8988T (cell line): ENCODE measurements at regions not wholly inside any gene's neighbourhood (a gene's known extent, or its start where the extent isn't known, plus 50 kb on each side); places are given as distances from the start of the nearest gene placed in this dataset.

Source experiments
- DNase-seq: peaks from one replicate; pipeline ENCODE4 v3.0.0; 2011

DNA sequence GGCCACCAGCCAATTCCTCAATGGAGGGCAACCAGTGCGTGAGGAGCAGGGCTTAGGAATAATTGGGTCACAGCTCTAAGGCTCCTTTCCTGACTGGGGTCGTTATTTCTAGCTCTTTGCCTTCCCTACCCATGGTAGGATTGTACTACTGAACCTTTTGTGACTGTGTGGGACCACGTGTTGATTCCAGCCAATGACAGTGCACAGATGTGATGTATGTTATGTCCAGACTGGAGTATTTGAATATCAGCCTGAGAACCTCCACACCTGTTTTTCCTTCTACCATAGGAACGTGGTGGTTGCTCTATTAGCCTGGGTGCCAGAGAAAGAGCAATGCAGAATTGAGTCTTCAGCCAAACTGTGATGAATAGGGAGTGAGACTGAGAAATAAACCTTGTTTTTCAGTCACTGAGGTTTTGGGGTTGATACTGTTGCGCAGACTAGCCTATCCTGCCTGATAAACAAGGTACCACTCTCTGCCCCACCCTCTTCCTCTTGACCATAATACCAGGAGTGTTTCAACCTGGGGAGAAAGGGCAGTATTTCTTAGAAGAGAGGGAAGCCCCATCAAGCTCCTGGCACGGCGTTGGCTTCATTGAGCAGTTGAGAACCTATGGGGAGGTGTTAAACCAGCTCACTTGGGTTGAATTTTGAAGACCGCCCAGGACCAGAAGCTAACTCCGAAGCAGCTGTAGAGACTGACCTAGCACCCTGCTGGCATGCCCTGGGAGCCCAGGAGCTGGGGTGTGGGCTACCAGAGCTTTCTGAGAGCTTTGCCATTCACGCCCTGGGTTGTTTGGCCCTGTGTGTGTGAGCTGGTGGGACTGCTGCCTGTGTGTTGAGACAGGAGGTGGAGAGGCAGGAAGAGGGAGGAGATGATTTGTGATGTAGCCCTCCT, 105.5 kb upstream of the BACH2 start:
- no peak for DNase-seq

DNA sequence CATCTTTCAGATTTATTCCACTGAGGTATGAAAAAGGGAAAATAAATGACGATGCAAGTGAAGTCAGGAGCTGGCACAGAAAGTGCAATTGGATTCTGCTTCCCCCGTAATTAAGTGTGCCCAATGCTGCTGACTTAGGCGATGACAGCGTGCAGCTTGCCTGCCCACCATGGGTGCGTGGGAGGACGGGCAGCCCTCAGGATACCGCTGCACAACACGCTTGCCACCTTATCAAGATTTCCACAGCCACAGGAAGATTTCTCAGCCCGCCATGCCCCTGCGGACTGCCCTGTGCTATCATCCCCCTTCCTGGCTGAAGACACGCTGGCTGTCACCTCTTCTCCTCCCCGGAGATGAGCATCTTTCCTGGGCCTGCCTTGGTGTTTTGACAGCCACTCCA, 103.3 kb upstream of the BACH2 start:
- no peak for DNase-seq

GRCh38 chr6:90397929-90398674, 101.5 kb upstream of the BACH2 start:
- DNase-seq: no peak

- no peak for DNase-seq
Observed at GRCh38 chr6:90397047-90397446, 100.4 kb upstream of the BACH2 start.

- DNase-seq: peak; percentile 34
Observed at GRCh38 chr6:90393232-90393884, 96.7 kb upstream of the BACH2 start.

DNA sequence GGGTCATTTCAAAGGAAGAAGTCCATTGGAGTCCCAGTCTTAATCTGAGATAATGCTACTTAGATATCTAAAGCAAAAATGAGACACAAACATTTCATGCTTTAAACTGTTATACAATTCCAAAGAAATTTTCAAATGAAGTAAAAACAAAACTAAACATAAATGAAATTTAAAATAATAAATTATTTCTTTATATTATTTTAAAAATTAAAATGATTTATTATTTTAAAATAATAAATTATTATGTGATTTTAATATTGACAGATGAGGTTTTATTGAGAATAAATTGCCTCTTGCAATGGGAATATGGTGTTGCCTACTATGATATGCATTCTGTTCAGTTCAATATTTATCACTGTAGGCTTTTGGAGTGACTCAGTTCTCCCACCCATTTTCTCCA, 93.7 kb upstream of the BACH2 start:
- DNase-seq: no peak

DNA sequence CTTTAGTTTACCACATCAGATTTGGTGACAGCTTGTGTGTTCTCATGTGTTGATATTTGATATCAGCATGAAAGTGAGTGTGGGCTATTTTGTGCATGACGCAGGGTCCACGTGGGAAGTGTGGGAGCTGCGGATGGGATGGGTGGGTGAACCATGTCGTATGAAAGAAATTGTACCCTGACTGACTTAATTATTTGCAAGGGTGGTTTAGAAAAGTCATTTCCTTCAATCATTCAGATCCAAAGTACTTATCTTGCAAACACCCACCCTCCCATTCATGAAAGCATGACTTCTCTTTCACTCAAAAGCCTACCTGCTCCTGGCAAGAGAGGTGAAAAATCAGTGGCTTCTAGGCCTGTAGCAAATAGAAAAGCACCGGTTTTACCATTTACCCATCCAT, 91.8 kb upstream of the BACH2 start:
- DNase-seq: no peak

DNA sequence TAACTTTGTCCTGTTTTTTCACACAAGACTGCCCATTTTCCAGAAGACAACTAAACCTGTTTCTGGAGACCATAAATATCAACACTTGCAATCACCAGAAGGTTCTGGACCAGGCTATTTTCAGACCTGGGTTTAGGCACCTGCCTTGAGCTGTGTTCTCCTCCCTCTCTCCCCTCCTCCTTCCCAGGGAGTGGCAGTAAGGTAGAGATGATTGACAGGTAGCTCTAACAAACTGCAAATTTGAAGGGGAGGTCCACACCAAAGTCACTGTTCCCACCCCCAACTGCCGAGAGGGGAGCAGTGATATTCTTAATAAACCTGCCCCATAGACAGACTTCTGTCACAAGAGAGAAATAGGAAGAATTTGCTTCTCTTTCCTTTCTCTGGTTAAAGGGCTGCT, 91.2 kb upstream of the BACH2 start:
- no peak for DNase-seq

- no peak for DNase-seq
Observed at GRCh38 chr6:90387383-90387775, 90.7 kb upstream of the BACH2 start.

- no peak for DNase-seq
Observed at GRCh38 chr6:90386399-90387382, 90.0 kb upstream of the BACH2 start.

GRCh38 chr6:90385759-90386313, 89.2 kb upstream of the BACH2 start:
- no peak for DNase-seq

DNA sequence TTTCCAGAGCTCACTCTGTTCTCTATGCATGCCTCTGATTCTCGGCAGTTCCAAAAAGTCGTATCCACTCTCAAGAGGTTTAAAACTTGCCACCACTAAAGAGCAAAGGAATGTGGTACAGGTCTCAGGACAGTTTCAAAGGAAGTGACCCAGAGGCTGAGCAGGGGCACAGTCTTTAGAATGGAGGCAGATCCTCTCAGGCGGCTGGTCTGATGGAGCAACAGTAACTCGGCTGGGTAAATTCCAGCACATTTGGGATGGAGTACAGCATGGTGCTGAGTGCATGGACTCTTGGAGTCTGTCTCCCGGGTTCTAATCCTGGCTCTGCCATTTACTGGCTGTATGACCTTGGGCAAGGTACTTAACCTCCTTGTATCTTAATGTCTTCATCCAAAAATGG, 88.1 kb upstream of the BACH2 start:
- DNase-seq: no peak

GRCh38 chr6:90383196-90383822, 86.7 kb upstream of the BACH2 start:
- no peak for DNase-seq

DNA sequence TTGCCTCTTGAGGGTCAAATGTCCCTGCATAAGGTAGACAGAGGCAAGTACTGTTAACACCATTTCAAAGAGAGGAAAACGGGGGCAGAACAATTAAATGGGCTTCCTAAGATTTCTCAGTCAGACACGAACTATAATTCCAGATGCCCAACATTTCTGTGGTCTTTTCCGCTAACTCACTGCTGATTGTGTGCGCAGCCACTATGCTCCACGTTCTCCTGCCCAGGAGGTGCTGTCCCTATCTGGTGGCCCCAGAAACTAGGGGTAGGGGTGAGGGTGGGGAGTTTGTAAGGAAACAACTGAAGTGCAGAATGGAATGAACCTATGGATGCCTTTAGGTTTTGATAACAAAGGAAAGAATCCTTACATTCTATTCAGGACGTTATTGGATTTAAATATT, 86.1 kb upstream of the BACH2 start:
- no peak for DNase-seq

DNA sequence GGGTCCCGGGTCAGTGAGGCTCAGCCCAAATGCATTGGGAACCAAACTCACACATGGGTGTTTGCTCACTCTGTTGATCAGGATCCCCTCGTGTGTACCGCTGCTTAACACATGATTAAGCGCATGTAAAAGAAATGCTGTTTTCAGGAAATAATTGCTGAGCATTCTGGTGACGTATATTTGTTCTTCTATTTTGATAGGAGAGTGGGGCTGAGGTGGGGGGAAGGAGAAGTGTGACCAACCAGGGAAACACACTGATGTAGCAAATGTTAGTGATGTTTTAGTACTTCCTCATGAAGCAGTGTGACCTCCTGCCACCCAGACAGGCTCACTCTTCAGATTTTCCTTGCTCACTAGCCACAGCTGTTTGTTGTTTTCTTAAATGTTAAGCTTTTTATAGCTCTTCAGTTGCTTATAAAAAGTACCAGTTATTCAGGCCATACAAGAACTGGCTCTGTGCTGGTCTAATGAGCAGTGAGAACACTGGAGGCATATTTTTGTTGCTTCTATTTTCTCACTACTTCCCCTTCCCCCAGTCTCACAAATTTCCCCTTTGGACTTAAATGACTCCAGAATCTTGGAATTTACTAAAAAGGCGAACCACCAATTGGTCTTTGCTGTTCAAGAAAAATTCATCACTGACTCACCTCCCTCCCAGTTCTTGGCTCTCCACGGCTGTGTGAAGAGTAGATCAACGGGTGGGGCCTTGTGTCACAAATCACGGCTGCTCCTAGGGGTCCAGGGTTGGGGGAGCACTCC, 79.2 kb upstream of the BACH2 start:
- no peak for DNase-seq

DNA sequence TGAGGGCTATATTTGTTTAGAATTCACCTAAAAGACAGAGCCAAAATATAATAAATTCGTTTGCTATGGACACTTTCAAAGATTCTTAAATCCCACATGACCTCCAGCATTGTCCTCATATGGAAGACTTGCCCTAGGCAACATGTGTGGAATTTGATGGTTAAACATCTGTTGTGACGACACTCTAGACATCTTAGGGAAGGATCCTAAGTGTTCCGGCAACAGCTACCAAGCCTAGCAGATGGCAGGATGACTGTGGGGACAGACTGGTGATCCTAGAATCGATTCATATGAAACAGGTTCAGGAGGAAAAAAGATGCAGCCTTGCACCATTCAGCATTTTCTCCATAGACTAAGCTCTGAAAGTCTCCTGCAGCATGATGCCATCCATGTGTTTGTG, 77.6 kb upstream of the BACH2 start:
- no peak for DNase-seq

GRCh38 chr6:90372885-90373284, 76.2 kb upstream of the BACH2 start:
- DNase-seq: no peak

DNA sequence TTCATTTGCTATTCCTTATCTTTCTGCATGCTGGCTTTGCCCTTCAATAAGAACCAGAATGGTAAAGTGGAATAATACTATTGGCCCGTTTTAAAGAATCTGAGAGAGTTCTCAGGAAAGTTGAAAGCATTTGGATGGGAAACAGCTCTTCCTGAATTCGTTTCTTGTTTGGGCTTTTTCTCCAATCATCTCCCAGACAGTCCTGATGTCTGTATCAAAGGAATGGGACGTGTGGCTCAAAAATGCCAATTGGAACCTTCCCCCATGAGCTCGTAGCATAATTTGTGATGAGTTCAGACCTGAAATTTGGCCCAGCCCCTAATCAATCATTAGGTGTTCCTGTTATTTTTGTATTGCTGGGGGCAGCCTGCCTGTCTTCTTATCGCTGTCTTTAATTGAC, 75.8 kb upstream of the BACH2 start:
- no peak for DNase-seq

DNA sequence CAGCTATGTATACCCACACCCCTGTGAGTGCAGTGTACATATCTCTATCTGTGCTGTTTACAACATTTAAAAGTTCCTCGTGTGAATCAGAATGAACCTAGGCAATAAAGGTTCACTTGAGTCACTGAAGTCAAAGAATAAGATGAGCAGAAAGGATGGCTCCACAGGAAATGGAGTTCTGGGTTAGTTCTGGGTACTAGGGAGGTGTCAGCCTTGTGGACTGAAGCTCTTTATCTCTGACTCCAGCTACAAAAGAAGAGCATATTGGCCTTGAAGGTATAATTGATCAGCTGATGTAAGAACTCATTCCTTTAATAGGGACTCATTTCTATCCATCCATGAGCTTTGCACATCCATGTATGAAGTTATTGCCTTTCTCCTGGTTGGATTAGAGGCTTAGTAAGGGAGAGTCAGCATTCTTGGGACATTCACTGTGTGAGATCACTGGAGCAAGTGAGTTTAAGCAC, 73.9 kb upstream of the BACH2 start:
- DNase-seq: no peak

GRCh38 chr6:90369651-90370050, 73.0 kb upstream of the BACH2 start:
- no peak for DNase-seq

DNA sequence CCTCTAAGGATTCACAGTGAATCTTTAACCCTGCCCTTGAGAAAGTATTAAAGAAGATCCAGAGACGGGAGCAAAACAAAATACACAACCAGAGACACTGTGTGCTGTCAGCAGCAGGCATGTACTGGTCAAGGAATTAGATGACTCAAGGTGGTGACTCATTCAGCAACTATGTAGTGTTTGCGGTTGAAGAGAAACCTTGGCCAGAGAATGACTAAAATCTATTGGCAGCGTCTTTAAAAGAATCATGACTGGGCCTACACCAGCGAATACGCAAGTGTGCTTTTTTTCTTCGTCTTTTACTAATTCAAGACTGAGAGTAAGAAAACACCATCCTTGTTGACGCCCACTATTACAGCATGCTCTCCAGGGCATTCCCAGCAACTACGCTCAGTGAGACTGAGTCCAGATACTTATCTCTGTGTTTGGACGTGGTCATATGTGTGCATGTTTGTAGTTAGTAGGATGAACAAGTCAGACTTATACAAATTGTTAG, 72.4 kb upstream of the BACH2 start:
- DNase-seq: peak; percentile 18
